ENCODE measurements at regions not wholly inside any gene's neighbourhood (a gene's known extent, or its start where the extent isn't known, plus 50 kb on each side); places are given as distances from the start of the nearest gene placed in this dataset.

DNA sequence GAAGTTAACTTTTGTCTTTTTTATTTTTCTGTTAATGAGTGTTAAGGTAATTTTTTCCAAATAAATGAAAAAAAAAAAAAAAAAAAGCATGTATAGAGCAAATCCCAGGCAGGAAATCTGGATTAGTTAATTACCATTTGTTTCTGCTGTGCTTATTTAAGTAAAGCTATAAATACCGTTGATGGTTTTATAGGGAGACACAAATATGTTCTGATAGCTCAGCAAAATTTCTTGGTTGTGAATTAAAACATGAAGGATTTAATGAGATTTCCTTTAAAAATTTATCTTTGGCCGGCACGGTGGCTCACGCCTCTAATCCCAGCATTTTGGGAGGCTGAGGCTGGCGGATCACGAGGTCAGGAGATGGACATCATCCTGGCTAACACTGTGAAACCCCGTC, 189.4 kb downstream of the CD109 start:
- no peaks in the 10 kb centered on the region for H3K27me3 ChIP-seq (ENCODE audit: control insufficient read depth in 2 of 2, insufficient read depth in 2 of 2, low read length in 2 of 2)
- no peaks in the 10 kb centered on the region for H3K36me3 ChIP-seq (ENCODE audit: control insufficient read depth in 2 of 2, insufficient read depth in 2 of 2, low read length in 2 of 2)
- H3K9me3 ChIP-seq (ENCODE audit: control insufficient read depth in 2 of 2, low read length in 2 of 2), result no peaks in the 10 kb centered on the region
- H3K27ac ChIP-seq (ENCODE audit: low read depth in 2 of 2, low read length in 2 of 2), result no peak overlapping the region
- H3K9ac ChIP-seq (ENCODE audit: low read depth in 1 of 2, low read length in 2 of 2), result no peak overlapping the region
- no peaks in the 10 kb centered on the region for H3K4me1 ChIP-seq (ENCODE audit: control insufficient read depth in 2 of 2, insufficient read depth in 2 of 2, low read length in 2 of 2)
- no peak overlapping the region for H3K4me3 ChIP-seq (ENCODE audit: low read length in 2 of 2)

DNA sequence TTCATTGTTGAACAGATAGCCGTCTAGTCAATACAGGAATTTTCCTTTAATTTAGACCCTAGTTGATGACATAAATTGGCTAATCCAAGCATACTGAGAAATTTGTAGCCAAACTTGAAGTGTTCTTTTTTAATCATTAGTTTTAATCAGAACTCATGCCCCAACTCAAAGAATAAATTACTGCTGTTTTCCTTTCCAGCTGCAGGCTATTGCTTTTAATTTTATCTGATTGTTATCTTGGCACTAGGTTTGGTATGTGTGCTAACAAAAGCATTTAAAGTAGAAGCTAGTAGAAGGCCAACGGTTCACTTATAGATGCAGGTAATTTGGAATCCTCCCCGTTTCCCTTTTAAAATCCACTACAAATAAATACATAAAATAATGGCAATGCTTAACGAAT, 188.5 kb downstream of the CD109 start:
- Histone ChIP-seq H3K9ac (ENCODE audit: low read depth in 1 of 2, low read length in 2 of 2) (no peak overlapping the region), H3K9me3 (ENCODE audit: control insufficient read depth in 2 of 2, low read length in 2 of 2) (no peaks in the 10 kb centered on the region), H3K27ac (ENCODE audit: low read depth in 2 of 2, low read length in 2 of 2) (no peak overlapping the region), H3K36me3 (ENCODE audit: control insufficient read depth in 2 of 2, insufficient read depth in 2 of 2, low read length in 2 of 2) (no peaks in the 10 kb centered on the region), H3K4me3 (ENCODE audit: low read length in 2 of 2) (no peak overlapping the region), H3K27me3 (ENCODE audit: control insufficient read depth in 2 of 2, insufficient read depth in 2 of 2, low read length in 2 of 2) (no peaks in the 10 kb centered on the region), H3K4me1 (ENCODE audit: control insufficient read depth in 2 of 2, insufficient read depth in 2 of 2, low read length in 2 of 2) (no peaks in the 10 kb centered on the region)

DNA sequence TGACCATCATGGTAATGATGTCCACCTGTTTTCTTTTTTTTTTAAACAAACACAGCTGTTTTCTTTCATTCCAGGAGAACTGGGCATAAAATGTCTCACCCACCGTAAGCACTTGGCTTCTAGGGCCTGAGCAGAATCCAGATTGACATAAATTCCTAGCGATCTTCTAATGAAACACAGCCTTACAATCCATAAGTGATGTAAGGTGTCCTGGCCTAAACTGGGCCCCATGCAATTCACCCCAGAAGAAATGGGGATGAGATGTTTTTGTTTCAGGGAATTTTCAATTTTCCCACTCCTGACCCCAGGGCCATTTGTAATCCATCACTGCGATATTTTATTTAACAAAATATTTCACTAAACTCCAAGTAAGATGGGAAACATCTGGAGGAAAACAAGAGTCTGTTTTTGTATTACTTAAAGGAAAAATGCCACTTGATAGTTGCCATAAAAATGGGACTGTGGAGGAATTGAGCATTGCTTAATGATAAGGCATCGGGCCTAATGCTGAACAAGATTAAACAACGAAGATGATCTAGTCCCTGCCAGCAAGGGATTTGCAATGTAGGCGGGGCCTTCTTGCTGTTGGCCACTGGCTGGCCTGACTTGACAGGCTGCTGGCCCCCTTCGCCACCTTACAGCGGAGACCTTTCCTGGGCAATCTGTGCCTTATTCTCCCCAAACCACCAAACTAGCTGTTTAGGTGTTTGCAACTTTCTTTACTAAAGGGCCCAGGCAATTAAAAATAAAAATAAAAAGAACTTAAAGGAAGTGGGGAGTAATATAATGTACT, 183.7 kb downstream of the CD109 start:
- H3K27ac ChIP-seq (ENCODE audit: low read depth in 2 of 2, low read length in 2 of 2), result no peak overlapping the region
- no peaks in the 10 kb centered on the region for H3K4me1 ChIP-seq (ENCODE audit: control insufficient read depth in 2 of 2, insufficient read depth in 2 of 2, low read length in 2 of 2)
- no peaks in the 10 kb centered on the region for H3K9me3 ChIP-seq (ENCODE audit: control insufficient read depth in 2 of 2, low read length in 2 of 2)
- H3K9ac ChIP-seq (ENCODE audit: low read depth in 1 of 2, low read length in 2 of 2), result no peak overlapping the region
- no peaks in the 10 kb centered on the region for H3K27me3 ChIP-seq (ENCODE audit: control insufficient read depth in 2 of 2, insufficient read depth in 2 of 2, low read length in 2 of 2)
- no peaks in the 10 kb centered on the region for H3K36me3 ChIP-seq (ENCODE audit: control insufficient read depth in 2 of 2, insufficient read depth in 2 of 2, low read length in 2 of 2)
- H3K4me3 ChIP-seq (ENCODE audit: low read length in 2 of 2), result no peak overlapping the region

DNA sequence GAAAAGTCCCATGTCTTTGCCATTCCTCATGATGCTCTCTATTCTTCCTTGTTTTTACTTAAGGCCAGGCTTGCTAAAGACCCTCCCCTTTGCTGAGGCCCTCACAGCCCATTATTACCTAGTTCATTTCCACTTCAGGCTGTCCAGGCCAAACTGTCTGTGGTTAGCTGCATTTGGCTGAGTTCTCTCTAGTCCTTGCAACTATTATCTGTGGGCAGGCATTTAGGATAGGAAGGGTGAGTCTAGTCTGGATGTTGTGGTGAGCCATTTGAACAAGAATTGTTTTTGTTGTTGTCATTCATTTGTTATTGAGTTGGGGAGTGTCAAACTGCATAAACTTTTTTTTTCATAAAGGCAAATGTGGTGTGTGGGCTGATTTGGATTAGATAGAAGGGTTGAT, 182.4 kb downstream of the CD109 start:
- Histone ChIP-seq H3K4me1 (ENCODE audit: control insufficient read depth in 2 of 2, insufficient read depth in 2 of 2, low read length in 2 of 2) (no peaks in the 10 kb centered on the region), H3K9me3 (ENCODE audit: control insufficient read depth in 2 of 2, low read length in 2 of 2) (no peaks in the 10 kb centered on the region), H3K4me3 (ENCODE audit: low read length in 2 of 2) (no peak overlapping the region), H3K27me3 (ENCODE audit: control insufficient read depth in 2 of 2, insufficient read depth in 2 of 2, low read length in 2 of 2) (no peaks in the 10 kb centered on the region), H3K36me3 (ENCODE audit: control insufficient read depth in 2 of 2, insufficient read depth in 2 of 2, low read length in 2 of 2) (no peaks in the 10 kb centered on the region), H3K9ac (ENCODE audit: low read depth in 1 of 2, low read length in 2 of 2) (no peak overlapping the region), H3K27ac (ENCODE audit: low read depth in 2 of 2, low read length in 2 of 2) (no peak overlapping the region)
